ENCODE measurements at regions not wholly inside any gene's neighbourhood (a gene's known extent, or its start where the extent isn't known, plus 50 kb on each side); places are given as distances from the start of the nearest gene placed in this dataset.

- DNase-seq: no peak
Measured at GRCh38 chr12:88802096-88802706, 221.9 kb upstream of the KITLG start.

GRCh38 chr12:88801227-88802095 lies 221.2 kb upstream of the KITLG start:
- DNase-seq: no peak

DNA sequence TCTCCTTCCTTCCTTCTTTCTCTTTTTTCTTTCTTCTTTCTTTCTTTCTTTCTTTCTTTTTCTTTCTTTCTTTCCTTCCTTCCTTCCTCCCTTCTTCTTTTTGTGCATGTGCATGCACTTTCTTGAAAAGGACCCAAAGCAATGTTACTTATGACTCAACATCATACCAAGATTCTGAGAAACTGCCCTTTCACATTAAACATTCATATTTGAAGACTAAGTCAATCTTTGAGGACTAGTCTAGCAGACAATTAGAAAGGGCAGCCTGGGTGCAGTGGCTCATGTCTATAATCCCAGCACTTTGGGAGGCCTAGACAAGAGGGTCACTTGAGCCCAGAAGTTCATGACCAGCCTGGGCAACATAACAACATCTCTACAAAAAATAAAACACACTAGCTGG lies 212.8 kb upstream of the KITLG start:
- no peak for DNase-seq

GRCh38 chr12:88790231-88790630 lies 210.0 kb upstream of the KITLG start:
- DNase-seq: no peak

DNA sequence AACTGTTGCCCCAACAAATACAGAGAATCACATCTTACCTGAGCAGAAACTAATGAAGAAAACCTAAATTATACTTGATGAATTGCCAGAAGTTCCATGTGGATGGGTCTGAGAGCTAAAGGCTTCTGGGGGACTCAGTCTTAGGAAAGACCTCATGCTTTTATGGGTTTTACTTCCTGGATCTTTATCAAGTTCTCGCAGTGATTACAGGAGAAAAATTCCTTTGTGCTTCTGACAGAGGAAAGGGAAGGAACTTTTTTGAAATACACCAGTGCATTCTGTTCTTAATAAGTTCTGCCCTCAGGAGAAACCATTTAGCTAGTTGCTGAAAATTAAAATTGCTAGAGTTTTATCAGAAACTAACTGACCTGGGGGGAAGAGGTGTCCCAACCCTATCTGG lies 203.9 kb upstream of the KITLG start:
- DNase-seq: no peak

DNA sequence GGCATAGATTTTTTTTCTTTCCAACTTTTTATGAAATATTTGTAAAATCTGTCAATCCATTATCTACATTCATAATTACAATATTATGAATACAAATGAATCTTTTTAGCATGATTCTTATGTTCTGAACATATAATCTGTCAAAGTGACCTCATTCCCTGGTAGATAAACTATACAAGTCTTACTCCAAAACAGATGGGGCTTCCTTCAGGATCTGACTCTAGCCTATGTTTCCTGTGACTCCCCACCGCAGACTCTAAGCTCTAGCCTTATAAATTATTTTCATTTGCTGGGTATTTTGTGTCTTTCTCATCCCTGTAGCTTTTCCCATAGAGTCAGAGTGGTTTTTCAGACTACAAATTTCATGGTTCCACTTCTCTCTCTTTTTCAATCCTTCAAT lies 202.1 kb upstream of the KITLG start:
- DNase-seq: no peak

DNA sequence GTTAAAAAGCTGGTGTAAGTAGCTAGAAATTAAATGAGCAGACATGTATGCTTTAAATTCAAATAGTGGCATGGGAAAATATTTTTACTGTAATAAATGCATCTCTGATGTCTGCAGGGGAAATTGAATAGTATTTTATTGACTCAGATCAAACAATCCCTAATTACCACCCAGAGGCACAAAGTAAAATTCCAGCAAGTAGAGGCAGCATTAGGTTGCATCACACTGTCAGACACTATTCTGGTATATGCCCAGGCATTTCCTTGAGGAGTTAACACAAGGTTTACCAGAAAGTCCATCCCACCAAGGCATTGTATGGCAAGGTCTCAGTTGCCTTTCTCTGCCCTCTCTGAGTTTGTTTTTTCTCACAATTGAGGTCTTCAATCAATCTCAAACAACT lies 201.6 kb upstream of the KITLG start:
- DNase-seq: no peak

DNA sequence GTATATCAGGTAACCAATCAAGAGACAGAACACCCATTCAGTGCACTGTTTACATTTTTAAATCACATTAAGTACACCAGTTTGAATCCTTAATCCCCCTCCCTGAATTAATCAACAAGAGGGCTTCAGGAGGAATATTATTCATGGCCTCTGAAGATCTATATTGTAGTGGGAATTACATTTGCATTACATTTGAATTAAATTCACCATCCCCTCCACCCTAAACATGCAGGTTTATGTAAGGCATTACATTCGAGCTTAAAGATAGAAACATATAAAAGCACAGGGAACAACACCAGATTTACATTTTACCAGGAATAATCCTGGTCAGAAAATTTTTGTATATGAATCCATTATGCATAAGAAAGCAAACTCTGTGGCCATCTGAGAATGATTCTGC lies 197.8 kb upstream of the KITLG start:
- DNase-seq: no peak

- no peak for DNase-seq
Measured at GRCh38 chr12:88775742-88776151, 195.5 kb upstream of the KITLG start.

GRCh38 chr12:88767699-88768098 lies 187.4 kb upstream of the KITLG start:
- no peak for DNase-seq

GRCh38 chr12:88764781-88765480 lies 184.7 kb upstream of the KITLG start:
- no peak for DNase-seq

DNA sequence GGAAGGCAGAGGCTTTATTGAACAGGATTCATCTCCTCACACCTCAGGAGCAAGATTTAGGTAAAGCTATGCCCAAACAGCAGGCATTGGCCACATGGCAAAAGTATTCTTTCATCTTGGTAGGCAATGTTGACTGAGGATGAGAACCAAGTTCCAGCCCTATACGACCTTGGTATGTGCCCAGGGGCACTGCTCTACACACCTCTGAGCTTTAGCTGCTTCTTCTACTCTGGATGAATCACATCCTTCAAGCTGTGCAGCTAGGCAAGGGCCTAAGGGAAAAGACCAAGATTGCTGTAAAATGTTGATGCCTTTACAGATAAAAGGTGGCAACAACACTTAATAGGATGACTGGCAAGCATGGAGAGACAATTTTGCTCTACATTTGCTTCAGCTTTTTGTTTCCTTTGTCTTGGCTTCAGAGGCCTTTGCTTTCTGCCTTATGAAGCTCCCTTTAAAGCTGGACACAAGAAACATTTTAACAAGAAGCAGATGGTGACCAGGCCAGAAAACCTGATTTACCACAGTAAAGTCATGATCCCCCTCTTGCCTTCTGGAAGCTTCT lies 183.3 kb upstream of the KITLG start:
- DNase-seq: no peak

GRCh38 chr12:88758176-88758575 lies 177.9 kb upstream of the KITLG start:
- no peak for DNase-seq

GRCh38 chr12:88756917-88757316 lies 176.6 kb upstream of the KITLG start:
- DNase-seq: no peak

GRCh38 chr12:88756153-88756552 lies 175.9 kb upstream of the KITLG start:
- DNase-seq: no peak

DNA sequence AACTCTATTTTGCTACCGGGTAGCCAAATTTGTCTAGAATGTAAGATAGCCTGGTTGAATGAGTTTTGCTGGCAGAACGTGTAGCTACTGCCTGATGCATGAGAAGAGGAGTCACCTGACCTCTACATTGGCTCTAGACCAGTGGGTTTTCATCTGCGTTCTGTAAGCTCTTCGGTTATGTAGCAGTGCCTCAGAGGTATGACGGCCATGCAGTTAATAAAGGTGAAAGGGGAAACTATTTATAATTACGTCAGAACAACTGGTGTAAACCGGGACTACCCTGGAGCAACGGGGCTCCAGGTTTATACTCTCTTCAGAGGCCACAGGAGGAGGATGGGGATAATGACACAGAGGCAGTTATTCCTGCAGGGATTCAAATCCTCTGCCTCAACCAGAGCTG lies 173.4 kb upstream of the KITLG start:
- no peak for DNase-seq

GRCh38 chr12:88753066-88753465 lies 172.8 kb upstream of the KITLG start:
- no peak for DNase-seq

DNA sequence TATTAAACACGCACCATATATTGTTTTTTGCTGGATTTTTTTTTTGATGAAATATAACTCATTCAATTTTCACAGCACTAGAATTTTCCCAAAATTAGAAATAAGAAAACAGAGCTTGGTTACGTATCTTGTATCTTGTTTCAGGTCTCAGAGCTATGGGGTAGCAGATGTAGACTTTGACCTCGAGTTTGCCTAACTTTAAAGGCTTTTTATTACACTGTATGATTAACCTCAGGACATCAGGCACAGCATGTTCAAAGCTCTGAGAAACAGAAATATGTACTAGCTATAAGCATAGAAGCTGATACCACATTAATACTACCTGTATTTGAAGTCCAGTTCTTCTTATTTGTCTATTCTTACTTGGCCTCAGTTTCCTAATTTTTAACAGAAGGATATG lies 171.9 kb upstream of the KITLG start:
- DNase-seq: no peak

DNA sequence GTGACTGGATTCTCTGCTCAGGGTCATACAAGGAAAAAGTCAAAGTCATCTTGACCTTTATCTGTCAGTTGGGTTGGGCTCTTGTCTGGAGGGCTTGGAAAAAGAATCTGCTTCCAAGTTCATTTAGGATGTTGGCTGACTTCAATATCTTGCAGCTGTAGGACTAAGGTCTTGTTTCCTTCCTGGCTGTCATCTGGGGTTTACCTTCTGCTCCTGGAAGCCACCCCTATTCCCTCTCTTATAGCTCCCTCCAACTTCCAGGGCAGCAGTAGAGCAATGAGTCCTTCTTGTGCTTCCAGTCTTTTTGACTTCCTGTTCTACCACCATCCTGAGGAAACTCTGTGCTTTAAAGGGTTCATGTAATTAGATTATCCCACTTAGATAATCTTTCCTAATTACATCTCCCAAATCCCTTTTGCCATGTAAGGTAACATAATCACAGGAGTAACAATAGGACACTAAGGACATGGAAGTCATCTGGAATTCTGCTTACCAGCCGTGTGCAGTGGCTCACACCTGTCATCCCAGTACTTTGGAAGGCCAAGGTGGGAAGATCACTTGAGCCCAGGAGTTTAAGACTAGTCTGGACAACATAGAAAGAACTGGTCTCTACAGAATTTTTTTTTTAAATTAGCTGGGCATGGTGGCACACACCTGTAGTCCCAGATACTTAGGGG lies 170.7 kb upstream of the KITLG start:
- DNase-seq: no peak

DNA sequence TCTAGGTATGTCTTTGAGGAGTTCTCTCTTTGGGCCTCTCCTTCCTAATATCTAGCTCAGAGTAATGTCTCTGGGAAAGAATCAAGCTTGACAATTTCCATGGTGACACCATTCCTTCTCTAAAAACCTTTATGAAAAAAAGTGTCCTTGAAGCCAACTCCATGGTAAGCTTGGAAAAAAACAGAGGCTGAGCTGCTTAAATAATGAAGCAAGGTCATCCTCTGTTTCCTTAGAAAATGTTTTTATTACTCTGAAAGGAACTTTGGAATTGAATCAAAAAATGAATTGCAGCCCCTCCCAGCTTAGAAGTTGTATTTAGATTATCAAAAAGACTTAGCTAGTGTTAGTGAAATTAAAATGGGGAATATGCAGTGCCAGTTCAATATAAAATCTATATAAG lies 166.1 kb upstream of the KITLG start:
- no peak for DNase-seq

DNA sequence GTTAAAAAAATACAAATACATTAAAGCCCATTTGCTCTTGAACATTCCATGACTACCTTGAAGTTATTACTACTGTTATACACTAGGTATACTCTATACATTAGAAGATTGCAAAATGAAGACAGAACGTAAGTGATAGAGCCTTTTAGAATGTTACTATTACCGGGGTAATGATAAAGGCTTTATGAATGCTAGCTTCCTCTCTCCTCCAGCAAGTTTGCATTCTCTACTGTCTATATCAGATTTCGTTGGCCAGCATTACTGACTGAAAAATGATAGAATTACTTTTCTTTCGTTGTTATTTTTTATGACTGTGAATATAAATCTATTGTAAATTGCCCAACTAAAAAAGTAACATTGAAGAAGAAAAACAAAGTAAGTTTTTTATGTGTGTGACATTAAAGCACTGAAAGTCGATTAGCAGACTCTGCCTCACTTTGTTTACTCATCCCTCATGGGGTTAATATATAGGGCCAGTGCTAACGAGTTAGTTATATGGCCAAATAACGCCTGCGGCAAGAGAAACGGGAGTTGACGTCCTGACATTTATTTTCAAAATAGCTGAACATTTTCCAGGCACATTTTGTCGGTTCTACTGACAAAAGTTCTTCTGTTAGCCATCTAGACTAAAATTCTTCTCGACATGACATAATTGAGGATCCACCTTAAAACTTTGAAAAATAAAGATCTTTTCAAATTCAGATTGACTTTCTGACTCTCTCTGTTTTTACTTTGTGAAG lies 163.8 kb upstream of the KITLG start:
- DNase-seq: no peak

DNA sequence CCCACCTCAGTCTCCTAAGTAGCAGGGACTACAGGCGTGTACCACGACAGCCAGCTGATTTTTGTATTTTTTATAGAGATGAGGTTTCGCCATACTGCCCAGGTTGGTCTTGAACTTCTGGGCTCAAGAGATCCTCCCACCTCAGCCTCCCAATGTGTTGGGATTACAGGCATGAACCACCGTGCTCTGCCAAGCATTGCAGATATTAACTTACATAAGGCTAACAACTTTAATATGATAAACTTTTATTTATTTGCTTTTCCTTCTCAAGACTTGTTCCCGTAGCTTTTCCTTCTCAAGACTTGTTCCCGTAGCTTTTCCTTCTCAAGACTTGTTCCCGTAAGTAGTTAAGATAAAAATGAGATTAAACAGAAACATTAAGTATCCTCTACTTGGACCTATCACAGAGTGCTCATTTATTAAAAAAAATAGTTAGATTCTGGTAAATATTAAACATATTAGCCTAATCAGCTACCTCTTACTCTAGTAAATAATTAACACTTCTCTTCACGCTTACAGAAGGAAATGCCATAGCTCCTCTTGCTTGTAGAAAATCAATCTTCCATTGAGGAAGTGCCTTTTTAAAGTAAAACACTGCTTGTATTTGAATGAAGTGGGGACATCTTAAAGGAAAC lies 157.7 kb upstream of the KITLG start:
- no peak for DNase-seq
